HuH-7.5 (cell line): ENCODE measurements at regions not wholly inside any gene's neighbourhood (a gene's known extent, or its start where the extent isn't known, plus 50 kb on each side); places are given as distances from the start of the nearest gene placed in this dataset.
"Not testable (repeated sequence)": the region's sequence is repeated elsewhere in the genome, so short reads cannot be mapped to it uniquely, and the experiment has no call there.

Source experiments
- DNase-seq: peaks from one replicate; pipeline ENCODE4 v3.0.0; 2011; ENCODE audit warnings: low spot score

DNA sequence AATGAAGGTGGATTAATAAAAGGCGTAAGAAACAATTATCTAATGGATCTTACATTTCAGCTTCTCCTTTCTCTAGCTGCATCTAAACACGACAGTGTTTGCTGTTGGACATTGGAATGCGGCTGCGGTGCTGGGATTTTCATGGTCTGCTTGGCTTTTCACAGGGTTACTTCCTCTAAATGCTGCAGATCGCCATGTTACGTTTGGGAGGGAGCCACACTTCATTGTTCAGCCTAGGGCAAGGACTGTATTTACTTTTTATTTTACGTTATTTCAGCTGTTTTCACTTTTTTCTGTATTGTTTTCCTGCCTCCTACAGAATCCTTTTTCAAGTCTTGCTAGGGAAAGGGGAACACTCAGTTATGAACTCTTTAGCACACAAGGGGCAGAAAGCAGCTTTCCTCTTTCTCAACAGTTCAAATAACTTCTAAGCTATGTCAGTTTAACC is 97.9 kb upstream of the MTHFD1L start:
- DNase-seq: no peak

DNA sequence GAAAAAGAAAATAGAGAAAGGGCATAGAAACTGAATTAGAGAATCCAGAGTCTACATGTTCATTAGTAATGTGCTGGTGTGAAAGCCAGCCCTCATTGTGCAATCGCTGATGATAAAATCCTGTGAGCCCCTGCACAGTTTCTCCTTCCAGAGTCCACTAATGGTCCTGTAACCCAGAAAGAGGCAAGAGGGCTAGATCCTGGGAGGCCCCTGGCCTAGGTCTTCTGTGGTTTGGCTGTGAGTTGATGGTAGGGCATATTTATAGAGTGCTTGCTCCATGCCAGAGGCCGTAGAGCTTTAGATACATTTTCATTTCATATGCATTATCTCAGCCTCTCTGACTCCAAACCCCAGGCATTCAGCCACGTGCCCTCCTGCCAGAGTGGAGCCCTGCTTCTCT is 94.9 kb upstream of the MTHFD1L start:
- no peak for DNase-seq

DNA sequence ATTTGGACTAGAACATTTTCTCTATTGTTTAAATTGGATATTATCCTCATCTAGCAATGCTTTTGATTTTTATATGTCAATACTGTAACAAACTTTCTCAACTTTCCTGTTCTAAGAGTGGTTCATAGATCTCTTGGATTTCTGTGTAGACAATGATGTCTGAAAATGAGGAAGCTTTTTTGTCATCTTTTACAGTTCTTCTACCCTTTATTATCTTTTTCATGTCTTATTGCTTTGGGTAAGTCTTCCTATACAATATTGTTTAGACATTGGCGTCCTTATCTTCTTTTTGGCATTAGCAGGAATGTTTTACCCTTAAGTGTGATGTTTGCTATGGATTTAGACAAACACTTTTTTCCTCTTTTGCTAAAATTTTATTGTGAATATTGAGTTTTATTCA is 91.5 kb upstream of the MTHFD1L start:
- no peak for DNase-seq

DNA sequence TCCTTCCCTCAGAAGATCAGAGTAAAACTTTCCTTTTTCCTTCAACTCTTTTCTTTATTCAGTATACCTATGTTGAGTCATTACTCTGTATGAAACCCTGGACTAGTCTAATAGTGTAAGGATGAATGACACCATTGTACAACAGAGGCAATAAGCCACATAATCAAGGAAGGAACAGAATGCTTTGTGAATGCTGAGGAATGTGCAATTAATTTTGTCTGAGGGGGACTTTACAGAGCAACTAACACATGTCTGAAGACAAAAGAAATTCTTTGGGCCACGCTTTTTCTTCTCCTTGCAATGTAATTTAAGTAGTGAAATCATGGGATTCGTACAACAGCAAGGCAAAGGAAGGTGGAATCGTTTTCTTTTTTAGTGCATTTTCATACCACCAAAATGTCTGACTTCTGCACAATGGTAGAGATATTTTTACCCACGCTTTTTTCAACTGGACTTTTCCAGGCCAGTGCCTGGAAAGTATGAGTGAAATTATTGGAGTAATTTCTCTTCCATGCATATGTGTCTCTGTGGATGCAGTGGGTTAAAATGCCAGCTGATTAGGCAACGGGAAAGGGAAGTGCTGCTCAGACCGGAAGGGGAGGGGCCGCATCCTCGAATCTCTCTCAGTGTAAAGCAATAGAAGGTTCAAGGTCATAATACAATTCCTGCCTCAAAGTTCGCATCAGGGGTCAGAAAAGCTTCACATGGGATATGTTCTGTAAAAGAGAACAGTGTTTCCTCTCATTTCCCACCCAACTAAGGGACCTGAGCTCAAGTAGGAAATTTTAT is 89.9 kb upstream of the MTHFD1L start:
- no peak for DNase-seq

GRCh38 chr6:150777736-150778135 is 87.8 kb upstream of the MTHFD1L start:
- no peak for DNase-seq

GRCh38 chr6:150783813-150784212 is 81.7 kb upstream of the MTHFD1L start:
- DNase-seq: no peak

DNA sequence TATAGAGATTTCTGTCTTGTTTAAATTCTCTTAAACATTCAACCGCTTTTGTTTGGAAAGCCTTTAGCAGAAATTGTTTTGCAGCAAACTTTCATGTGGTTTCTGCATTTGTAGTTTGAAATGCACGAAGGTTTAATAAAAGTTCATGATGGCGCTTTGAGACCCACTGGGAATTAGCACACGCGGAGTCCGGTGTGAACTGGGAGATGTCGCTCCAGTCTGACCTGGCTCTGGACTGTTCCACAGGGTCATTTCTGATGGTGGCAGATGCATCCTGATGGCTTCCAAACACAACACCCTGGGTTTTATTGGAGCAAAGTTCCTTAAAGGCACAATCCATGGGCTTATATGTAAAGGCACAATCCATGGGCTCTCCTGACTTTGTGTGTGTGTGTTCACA is 78.1 kb upstream of the MTHFD1L start:
- DNase-seq: no peak

GRCh38 chr6:150788089-150788488 is 77.4 kb upstream of the MTHFD1L start:
- DNase-seq: no peak

DNA sequence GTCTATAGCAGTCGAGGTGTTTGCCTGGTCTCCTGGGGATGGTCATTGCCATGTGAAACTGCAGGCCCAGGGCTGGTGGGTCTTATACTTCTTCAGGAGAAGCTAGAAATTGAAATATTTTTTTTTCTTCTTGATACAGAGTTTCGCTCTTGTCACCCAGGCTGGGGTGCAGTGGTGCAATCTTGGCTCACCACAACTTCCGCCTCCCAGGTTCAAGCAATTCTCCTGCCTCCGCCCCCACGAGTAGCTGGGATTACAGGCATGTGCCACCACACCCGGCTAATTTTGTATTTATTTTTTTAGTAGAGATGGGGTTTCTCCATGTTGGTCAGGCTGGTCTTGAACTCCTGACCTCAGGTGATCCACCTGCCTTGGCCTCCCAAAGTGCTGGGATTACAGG is 75.6 kb upstream of the MTHFD1L start:
- DNase-seq: not testable (repeated sequence)

DNA sequence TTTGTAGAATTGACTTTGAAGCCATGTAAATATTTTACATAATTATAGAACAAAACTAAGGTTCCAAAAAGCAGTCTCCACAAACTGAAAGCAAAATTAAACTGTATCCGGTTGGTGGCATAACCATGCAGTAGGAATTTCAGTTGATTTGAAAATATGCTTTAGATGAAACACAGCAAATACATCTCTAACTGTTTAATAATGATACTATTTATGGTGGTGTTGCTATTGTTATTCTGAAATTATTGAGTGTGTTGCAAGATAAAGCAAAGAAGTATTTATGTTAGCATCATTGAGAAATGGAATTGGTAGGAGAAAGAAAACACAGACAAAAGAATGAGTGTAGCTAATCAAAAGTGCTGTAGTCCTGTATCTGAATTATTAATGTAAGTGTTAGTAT is 73.8 kb upstream of the MTHFD1L start:
- no peak for DNase-seq

GRCh38 chr6:150797949-150798348 is 67.6 kb upstream of the MTHFD1L start:
- DNase-seq: no peak

DNA sequence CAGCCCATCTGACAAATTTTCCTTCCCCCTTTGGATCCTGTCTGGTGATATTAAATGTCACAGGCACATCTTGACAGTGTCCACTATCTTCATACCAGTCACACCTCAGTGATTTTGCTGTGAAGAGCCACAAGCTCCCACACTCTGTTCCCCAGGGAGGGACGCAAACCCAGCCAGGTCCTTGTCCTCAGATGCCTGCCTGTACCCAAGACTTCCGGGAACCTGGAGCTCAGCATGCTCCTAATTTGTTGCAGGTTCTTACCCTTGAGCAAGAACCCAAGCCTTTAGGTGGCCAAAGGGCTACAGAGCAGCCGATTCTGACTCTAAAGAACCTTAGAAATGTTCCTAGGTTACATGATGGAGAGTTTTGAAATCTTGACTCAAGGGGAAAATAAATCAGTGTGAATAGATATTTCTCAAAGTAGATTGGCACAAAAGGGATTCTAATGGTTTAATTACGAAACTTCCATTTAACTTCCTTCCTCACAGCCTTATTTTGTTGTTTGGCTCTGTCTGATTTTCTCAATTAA is 66.2 kb upstream of the MTHFD1L start:
- no peak for DNase-seq

- no peak for DNase-seq
These were observed 64.7 kb upstream of the MTHFD1L start for GRCh38 chr6:150800674-150801314.

DNA sequence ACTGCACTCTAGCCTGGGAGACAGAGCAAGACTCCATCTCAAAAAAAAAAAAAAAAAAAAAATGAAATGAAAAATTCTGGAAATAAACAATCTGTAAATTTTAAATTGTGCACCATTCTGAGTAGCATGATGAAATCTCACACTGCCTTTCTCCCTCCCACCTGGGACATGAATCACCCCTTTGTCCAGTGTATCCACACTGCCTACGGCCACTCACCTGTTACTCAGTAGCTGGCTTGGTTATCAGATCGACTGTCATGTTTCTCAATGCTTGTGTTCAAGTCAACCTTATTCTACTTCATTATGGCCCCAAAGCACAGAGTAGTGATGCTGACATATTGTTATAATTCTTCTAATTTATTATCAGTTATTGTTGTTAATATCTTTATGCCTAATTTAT is 58.7 kb upstream of the MTHFD1L start:
- DNase-seq: no peak

DNA sequence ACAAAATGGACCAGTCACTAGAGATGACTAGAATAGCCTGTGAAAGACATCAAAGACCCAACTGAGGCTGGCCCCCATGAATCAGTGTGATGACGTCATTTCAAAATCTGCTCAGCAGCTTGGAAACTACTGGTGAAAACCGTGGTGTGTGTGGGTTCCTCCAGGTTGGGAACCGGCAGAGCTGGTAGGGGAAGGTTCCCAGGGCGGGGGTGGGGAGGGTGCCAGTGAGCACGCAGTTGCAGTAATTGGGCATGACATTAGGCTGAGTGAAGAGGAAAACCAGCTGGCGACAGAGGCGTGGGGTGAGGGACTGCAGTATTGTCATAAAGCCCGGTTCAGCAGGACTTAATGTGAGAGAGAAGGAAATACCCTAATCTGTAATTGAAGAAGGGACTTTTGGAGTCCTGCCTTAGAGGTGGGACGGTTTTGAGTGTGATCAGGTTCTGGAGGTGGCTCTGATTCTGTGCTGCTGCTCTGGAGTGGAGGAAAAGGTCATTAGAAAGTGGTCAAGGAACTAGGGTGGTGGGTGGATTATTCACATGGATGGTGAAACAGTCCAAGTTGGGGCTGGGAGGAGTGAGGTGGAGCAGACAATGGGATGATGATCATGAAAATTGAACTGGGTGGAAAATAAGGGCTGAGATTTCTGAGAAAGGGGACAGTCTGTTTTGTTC is 52.0 kb upstream of the MTHFD1L start:
- DNase-seq: no peak

GRCh38 chr6:150813993-150814359 is 51.5 kb upstream of the MTHFD1L start:
- no peak for DNase-seq
